Renal cortex interstitium (tissue), 11 donors: ENCODE measurements at regions not wholly inside any gene's neighbourhood (a gene's known extent, or its start where the extent isn't known, plus 50 kb on each side); places are given as distances from the start of the nearest gene placed in this dataset.
"Not testable (repeated sequence)": the region's sequence is repeated elsewhere in the genome, so short reads cannot be mapped to it uniquely, and the experiment has no call there.

Experiments
- DNase-seq, 11 donors: peaks; one replicate each; pipeline ENCODE4 v3.0.0-alpha.2; 2013; ENCODE audit warnings: low read depth in 9 of 11, low spot score in 4 of 11; ENCODE audit errors: extremely low read depth in 1 of 11

DNA sequence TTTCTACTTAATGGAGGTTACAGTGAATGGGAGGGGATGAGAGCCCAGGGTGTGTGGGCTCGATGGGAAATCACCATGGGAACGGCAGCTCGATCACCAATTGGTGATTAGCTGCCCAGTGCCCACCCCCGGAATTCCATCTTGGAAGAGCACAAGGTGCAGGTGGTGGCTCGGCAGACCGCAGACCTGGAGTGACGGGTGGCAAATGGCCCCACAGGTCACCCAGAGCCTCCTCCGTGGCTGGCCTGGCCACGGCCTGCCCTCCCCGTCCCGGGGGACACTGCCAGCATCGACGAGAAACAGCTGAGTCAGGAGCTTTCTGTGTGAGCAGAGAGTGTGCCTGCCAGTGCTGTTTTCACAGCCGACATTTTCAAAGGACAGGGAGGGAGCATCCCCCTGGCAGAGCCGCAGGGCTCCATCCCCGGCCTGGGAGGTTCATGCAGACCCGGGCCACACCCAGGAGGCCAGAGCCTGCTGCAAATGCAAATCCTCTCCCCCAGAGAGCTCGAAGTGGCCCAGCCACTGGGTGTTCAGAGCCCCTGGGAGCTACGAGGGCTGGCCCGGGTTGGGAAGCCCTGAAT is 176.4 kb upstream of the MYT1L start:
- no peak for DNase-seq

DNA sequence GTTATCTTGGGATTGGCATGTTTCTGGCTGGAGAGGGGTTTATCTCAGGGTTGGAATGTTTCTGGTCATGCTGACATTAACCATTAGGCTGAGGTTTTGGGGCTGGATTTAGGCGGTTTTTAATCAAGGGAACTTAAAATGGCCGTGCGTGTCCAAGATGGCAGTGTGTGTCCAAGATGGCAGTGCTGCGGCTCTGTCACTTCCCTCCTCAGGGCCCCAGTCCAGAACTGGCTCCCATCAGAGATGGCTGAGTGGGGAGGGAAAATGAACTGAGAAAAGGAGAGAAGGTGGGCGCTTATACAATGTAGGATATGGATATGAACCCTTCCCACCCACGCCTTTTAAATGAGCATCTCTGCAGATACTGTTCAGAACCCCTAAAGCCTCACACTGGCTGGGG is 175.5 kb upstream of the MYT1L start:
- no peak for DNase-seq

DNA sequence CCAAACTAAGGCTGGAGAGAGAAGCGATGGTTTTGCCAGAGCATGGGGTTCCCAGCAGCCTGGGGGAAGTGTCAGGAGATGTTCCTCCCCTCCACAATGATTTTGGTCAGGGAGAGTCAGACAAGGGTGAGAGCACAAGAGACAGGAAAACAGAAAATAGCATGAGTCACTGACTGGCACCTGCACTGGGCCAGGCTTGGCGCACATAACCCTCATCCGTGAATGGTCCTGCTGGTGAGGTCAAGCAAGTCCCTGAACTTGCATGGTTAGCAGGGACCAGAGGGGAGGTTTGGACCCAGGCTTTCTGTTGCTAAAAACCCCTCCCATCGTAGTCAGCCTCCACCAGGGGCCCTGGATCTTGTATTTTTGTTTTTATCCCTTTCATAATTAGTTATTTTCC is 174.5 kb upstream of the MYT1L start:
- no peak for DNase-seq

DNA sequence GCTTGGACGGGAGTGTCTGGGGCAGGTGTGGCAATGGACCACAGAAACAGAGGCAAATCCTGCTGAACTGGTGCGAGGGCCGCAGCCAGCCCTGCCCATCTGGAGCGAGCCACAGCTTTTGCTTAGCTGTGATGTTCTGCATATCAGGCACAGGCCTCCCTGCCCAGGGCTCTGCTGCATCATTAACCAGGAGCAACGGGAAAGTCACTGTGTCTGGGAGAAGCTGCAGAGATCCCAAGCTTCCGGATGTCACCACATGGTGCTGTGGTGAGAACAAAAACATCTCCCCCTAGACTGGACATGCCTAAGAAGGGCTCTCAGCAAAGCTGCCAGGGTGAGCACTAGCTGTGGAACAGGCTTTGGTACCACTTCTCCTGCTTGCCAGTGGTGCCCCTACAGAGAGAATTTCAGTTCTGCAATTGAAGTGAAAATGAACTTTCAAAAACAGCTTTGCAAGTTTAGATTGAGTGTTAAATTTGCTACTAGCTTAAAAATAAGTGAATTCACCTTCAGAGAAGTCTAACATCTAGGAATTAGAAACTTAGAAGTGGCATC is 172.9 kb upstream of the MYT1L start:
- DNase-seq: no peak

DNA sequence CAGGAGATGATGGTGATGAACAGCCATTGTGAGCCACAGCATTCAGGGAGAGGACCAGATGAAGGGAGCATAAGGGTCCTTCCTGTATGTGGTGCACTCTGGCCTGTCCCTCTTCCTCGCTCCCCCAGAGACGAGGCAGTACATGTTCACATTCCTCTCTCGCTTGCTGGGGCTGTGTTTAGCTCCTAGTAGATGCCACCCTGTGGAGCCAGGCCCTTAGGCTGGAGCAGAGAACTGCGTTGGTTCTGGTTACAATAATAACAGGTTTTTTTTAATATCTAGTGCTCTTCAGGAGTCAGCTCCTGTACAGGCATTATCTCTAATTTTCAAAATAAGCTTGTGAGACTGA is 171.1 kb upstream of the MYT1L start:
- DNase-seq: no peak

DNA sequence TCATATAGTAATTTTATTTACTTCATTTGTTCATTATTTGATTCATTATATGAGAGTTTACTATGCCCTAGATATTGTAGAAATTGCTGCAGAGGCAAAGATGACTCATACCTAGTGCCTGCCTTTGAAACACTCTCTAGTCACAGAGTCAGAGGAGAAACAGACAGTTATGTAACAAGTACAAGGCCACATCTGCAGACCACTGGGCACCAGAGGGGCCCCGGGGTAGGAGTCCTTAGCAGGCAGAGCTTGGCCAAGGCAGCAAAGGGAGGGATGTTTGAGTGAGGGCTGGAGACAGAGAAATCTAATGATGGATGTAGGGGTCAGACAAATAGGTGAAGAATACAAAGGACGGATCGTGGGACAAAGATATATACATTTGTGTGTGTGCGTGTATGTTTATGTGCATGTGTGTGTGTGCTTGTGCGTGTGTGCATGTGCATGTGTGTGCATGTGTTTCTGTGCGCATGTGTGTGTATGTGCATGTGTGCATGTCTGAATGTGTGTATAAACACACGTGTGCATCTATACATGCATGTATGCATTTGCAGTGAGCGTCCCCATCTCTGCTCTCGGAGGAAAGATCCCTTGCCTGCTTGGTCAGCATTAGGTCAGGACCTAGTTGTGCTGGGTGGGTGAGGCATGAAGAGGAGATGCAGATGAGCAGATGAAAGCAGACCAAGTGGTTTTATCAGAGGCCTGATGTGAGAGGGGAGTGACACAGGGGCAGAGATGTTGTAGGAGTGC is 170.6 kb upstream of the MYT1L start:
- DNase-seq: no peak

DNA sequence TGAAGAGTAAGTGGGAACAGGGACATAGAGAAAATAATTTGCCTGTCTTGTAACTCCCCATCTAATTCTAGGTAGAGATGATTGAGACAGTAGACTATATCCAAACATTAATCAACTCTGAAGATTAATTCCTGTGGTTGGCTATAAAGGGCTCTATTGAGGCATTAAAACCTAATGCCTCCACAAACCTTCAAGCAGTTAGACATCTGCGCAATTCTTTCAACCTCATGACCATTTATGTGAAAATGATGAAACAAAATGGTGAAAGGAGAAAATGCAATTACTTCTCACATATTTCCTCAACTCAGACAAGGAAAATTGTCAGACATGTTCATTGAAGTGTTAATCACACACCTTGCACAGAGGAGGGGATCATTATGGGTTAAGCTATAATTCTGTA is 164.5 kb upstream of the MYT1L start:
- no peak for DNase-seq

DNA sequence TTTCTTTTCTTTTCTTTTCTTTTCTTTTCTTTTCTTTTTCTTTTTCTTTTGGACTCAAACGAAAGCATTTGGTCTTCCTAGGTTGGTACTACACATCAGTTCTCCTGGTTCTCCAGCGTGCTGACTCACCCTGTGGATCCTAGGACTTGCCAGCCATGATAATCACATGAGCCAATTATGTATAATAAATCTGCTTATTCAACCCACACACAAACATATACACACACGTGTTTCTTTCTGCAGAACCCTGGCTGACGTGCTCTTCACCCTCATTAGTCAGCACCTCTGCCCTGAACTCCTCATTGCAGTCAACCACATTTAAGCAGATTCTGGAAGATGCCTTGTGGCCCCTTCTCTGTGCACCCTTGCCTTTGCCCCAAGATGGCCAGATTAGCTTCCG is 162.4 kb upstream of the MYT1L start:
- no peak for DNase-seq

DNA sequence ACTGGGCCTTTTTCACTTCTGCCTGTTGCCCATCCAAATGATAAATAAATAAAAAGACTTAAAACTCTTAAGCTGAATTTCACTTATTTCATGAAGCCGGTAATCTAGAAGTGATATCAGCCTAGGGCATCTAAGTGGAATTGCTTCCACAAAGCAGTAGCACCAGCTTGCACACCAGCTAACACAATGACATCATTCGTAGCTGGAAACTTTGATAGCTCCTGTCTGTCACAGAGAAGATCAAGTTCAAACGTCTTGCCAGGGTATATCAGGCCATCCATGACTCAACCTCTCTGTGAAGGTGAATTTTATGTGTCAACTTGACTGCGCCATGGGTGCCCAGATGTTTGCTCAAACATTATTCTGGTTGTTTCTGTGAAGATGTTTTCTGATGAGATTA is 161.7 kb upstream of the MYT1L start:
- DNase-seq: no peak

DNA sequence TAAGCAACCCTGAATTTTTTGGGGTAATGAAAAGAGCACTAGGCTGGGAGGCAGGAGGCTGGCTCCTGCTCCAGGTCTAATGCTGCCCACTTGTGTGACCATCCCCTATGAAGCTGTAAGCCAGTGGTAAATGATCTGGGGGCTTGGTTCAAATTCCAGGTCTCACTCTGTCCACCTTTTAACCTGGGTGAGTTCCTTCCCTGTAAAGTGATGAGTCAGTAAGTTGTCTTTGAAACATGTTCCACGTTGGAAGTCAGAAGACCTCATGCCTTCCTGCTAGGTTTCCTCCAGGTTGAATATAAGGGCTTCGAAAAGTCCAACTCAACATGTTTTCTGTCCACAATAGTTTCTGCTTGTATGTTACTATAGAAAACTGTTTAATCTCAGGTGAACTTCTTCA is 160.9 kb upstream of the MYT1L start:
- no peak for DNase-seq

DNA sequence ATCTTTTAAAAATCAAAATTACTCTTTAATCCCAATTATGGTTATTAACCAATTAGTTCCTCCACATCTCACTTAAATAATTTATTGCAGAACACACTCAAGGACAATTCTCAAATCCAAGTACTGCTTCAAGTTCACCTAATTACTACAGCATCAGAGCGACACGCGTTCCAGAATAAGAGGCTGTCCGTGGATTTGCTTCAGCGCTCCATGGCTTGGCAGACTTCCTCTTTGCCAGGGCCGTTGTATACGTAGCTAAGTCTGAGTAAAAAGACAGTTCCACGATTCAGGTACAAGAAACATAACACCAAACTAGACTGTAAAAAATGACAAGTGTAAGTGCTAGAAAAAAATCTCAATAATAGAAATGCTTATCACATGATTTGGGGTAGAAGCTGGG is 153.2 kb upstream of the MYT1L start:
- no peak for DNase-seq

DNA sequence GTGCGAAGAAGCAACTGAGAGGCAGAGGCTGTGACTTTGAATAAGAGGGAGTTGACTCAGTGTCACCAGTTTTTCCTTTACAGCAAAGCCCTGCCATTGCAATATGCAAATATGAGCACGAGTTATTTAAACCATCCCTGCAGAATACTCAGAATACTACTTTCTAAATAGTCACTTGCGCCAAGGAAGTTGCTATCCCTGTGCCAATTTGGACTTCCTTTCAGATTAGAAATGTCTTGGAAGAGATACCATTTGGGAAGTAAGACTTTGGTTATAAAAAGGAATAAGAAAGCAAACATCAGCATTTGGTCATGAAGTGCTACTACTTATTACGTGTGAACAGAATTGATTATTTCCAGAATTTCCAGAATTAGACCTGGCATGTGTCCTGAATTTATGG is 151.8 kb upstream of the MYT1L start:
- DNase-seq: no peak

DNA sequence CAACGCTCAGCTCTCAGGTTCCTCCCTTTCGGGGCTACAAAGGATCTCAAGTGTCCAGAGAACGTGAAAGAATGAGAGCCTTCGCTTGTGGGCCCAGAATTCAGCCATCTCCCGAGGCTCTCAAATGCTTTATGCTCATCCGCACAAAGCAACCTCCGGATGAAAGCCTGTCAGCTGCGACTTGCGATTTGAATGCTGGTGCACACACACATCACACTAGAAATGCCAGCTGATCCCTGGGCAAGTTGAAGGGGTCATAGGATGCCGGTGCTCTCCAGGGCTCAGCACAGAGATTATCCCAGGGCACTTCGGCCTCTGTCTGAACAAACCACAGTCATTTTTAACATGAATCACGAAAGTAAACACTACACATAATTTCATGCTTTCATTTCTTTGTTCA is 141.8 kb upstream of the MYT1L start:
- DNase-seq: no peak

DNA sequence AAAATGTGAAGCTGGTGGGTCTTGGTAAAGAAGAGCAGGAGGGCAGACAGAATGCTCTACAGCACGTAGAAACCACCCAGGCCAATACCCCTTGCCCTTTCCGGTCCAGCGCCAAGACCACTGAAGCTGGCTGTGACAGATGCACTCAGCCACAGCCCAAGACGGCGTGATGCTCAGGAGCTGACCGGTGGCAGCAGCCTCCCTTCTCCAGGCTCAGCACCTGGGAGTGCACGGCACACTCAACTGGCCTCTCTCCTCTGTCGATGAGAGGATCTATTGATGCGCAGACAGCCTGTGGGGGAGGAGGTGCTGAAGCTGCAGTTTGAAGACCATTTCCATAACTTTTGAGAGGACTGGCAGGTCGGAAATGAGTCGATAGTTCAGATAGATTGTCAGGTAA is 141.0 kb upstream of the MYT1L start:
- DNase-seq: no peak

DNA sequence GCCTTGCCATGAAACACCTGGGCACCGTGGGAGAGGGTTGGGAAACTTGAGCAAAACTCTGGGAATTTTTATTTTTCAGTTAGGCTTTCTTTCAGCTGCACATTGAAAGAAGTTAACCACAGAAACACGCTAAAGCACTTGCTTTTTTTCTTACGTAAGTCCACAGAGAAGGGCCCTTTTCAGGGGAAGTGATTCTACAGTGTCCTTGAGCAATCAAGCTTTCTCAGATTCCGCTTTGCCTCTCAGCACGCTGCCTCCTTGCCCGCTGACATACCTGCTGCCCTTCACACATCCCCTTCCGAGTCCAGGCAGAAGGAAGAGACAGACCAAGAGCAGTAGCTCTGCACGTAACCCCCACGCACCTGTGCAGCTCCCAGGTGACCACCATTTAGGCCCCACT is 135.5 kb upstream of the MYT1L start:
- no peak for DNase-seq

DNA sequence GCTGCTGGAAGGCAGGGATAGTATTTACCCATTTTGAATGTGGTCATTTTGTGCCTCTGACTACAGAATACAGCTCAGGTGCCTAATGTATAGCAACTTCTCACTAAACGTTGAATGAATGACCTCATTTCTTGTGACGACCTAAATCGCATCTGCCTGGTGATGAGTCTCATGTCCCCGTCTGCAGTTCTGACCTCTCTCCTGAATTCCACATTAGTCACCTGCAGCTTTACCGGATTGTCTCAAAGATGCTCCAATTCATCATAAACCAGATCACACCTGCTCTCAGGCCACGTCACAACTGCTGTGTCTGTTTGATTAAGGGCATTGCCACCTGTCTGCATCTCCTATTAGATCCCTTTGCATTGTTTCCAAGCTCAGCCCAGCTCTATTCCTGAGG is 133.6 kb upstream of the MYT1L start:
- DNase-seq: no peak

DNA sequence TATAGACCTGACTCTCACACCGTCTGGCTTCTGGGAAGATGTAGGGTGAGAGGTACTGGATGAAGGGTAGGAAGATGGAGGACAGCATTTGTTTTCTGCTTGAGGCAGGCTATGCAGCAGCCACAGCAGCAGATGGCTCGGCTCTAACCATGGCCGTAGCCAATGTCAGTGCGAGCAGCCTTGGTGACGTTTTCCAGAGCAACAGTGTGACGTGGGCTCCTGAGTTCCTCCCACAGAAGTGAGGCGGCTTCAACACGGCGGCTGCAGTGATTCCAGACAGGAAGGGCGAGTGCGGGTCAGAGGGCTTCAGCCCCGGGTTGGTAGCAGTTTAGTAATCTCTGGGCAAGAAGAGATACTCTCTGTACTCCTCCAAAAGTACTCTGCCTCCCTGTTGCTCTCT is 133.0 kb upstream of the MYT1L start:
- DNase-seq: peak in 6 of 11 donors; percentile 6 to 36 (median 18)

DNA sequence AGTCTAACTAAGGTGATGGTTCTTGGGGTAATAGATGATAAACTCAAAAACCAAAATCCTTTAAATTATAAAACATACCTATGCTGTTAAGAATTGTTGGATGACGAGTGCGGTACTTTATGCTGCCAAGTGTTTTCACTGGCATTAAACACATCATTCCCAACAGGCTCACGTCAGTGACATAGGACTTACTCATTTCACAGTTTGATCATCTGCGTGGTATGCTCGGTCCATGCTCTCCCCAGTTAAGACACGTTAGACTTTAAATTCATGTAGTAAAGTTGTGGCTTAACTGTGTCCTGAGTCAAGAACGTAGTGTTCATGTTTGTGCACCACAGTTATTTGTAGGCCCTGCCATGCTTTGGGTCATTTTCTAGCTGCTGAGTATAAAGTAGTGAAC is 125.6 kb upstream of the MYT1L start:
- no peak for DNase-seq

DNA sequence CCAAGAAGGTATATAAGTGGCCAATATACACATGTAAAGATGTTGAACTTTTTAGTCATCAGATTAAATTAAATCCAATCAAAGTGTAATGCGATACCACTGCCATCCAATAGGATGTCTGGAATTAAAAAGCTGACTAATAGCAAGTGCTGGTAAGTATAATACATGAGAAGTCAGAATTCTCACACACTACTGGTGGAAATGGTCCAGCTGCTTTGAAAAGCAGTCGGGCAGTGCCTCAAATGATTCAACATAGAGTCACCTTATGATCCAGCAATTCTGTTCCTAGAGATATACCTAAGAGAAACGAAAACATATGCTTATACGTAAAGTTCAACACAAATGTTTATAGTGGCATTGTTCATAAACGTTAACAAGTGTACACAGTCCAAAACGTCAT is 124.1 kb upstream of the MYT1L start:
- no peak for DNase-seq

DNA sequence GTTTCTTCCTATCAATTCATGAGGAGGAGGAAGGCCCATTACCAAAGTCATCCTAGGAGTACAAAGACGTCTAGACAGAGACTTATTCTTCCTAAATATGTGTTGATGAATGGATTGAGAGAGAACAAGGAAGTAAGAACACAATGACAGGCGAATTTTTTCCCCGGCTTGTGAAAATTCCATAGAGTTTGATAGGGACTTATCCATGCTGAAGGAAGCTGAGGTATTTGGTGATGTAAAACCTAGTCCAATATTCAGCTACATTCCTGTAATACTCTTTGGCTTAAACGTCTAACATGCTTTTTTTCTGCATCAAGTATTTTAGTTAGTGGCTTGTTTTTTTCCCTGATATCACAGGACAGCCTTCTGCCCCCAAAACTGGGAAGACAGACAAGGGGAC is 121.9 kb upstream of the MYT1L start:
- DNase-seq: no peak

DNA sequence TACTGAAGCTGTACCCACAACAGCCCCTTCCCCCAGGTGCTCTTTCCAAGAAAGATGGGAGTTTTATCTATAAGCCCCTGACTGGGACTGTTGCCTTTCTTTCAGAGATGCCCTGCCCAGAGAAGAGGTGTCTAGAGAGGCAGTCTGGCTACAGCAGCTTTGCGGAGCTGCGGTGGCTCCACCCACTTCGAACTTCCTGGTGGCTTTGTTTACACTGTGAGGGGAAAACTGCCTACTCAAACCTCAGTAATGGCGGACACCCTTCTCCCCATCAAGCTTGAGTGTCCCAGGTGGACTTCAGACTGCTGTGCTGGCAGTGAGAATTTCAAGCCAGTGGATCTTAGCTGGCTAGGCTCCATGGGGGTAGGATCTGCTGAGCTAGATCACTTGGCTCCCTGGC is 120.2 kb upstream of the MYT1L start:
- not testable (repeated sequence) for DNase-seq
